ENCODE measurements at regions not wholly inside any gene's neighbourhood (a gene's known extent, or its start where the extent isn't known, plus 50 kb on each side); places are given as distances from the start of the nearest gene placed in this dataset.
"Not testable (repeated sequence)": the region's sequence is repeated elsewhere in the genome, so short reads cannot be mapped to it uniquely, and the experiment has no call there.

DNA sequence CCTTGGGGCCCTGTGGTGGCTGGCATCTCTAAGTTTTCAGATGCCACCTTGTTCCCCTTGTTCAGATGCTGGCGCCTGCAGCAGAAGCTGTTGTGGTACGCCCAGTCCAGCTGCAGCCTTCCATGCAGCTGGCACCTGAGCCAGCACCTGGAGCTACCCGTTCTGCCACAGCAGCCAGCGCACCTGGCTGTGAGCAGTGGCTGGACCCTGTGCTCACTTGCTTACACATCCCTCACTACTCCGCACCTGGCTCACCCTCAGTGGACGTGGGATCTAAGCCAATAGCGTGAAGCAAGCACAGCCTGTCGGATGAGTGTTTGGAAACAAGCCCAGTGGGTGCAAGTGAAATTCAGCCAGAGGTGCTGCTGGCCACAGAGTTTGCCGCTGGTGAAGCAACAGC is 607.5 kb upstream of the BCHE start:
- Histone ChIP-seq H3K9me3 (ENCODE audit: control insufficient read depth, low read length) (no peaks in the 10 kb centered on the region), H3K4me3 (ENCODE audit: low read length) (no peak overlapping the region), H3K36me3 (ENCODE audit: control insufficient read depth, insufficient read depth, low read length, severe bottlenecking) (no peaks in the 10 kb centered on the region), H3K9ac (ENCODE audit: low read length) (no peak overlapping the region), H3K4me1 (ENCODE audit: control insufficient read depth, insufficient read depth, low read length) (peaks cover 13% of the 10 kb centered on the region), H3K27me3 (replicated peaks; ENCODE audit: control insufficient read depth, insufficient read depth, low read length) (no peaks in the 10 kb centered on the region)
- DNase-seq (ENCODE audit: low read depth), result no peak

DNA sequence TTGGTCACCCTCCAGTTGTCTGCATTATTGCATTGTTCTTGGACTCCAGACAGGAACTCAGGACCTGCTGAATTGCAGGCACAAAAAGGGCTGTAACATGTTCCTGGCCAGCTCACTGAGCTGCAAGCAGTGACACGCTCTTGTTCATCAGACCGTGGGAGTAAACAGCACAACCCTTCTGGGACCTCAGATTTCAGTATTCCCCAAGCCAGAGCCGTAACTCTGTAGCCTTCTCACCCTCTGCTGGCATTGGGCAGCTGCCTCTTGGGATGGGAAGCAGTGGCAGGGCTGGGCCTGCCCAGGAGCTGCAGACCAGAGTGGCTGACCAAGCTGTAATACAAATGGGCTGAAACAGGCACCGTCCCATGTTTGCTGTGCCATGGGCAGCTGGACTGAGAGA is 607.1 kb upstream of the BCHE start:
- peaks cover 13% of the 10 kb centered on the region for H3K4me1 ChIP-seq (ENCODE audit: control insufficient read depth, insufficient read depth, low read length)
- no peak overlapping the region for H3K4me3 ChIP-seq (ENCODE audit: low read length)
- no peaks in the 10 kb centered on the region for H3K9me3 ChIP-seq (ENCODE audit: control insufficient read depth, low read length)
- no peak overlapping the region for H3K9ac ChIP-seq (ENCODE audit: low read length)
- H3K36me3 ChIP-seq (ENCODE audit: control insufficient read depth, insufficient read depth, low read length, severe bottlenecking), result no peaks in the 10 kb centered on the region
- no peak for DNase-seq (ENCODE audit: low read depth)
- H3K27me3 ChIP-seq (replicated peaks; ENCODE audit: control insufficient read depth, insufficient read depth, low read length), result no peaks in the 10 kb centered on the region

DNA sequence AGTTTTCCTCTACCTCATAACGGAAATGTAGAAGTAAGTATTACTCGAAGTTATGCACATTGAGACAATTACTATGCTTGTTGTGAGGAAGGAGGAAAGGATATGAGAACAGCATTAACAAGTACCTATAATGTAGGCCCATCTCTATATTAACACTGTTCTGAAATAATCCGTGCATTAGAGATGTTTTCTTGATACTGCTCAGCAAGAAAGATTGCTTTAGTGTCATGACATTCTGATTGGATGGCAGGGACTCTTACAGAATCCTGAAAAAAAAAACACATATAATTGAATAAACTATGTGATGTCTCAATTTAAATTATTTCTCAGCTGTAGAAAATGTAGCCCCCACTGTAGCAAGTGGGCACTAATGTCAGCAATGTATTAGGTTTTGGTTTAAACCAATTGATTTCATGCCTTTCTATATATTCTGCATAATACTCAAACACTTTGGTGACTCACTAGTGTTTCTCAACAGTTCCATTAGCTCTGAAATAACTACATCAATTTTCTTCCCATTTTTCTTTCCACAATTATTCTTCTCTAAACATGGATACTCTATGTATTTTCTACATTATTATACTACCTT is 598.3 kb upstream of the BCHE start:
- Histone ChIP-seq H3K9me3 (ENCODE audit: control insufficient read depth, low read length) (no peaks in the 10 kb centered on the region), H3K9ac (ENCODE audit: low read length) (no peak overlapping the region), H3K4me3 (ENCODE audit: low read length) (no peak overlapping the region), H3K27me3 (replicated peaks; ENCODE audit: control insufficient read depth, insufficient read depth, low read length) (no peaks in the 10 kb centered on the region), H3K36me3 (ENCODE audit: control insufficient read depth, insufficient read depth, low read length, severe bottlenecking) (no peaks in the 10 kb centered on the region), H3K4me1 (ENCODE audit: control insufficient read depth, insufficient read depth, low read length) (no peaks in the 10 kb centered on the region)
- no peak for DNase-seq (ENCODE audit: low read depth)

DNA sequence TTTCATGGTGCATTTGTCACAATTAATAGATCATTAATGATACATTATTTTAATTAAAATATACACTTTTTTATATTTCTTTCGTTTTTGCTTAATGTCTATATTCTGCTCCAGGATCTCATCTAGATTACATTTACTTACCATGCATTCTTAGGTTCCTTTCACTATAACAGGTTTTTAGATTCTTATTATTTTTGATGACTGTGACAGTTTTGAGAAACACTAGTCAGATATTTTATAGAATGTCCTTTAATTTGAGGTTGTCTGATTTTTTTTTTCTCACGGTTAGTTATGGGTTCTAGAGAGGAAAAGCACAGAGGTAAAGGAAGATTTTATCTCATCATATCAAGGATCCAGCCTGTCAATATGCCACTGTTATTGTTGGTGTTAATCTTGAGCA is 595.8 kb upstream of the BCHE start:
- no peak for DNase-seq (ENCODE audit: low read depth)
- H3K4me3 ChIP-seq (ENCODE audit: low read length), result no peak overlapping the region
- H3K27me3 ChIP-seq (replicated peaks; ENCODE audit: control insufficient read depth, insufficient read depth, low read length), result no peaks in the 10 kb centered on the region

DNA sequence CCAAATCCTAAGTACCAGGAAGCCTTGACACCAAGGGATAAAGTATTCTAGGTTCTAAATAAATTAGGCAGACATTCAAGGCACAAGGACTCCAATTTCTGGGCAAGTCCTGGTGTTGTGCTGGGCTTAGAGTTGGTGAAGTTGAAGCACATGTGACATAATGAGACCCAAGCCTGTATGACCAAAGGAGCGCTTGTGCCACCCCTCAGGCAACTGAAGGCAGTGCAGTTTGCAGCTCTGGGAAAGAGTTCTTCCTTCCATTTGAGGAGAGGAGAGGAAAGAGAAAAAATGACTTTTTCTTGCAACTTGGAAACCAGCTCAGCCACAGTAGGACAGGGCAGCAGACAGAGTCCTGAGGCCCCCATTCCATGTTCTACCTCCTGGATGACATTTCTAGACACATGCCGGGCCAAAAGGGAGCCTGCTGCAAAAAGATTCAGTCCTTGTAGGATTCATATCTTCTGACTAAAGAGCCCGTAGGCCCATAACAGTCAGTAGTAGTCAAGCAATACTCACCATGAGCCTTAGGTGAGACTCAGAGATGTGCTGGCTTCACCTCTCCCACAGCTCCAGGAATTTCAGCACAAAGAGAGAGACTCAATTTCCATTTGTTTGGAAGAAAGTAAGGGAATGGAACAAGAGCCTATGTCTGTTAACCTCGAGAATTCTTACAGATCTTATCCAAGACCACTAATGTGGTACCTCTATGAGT is 588.8 kb upstream of the BCHE start:
- no peak overlapping the region for H3K9ac ChIP-seq (ENCODE audit: low read length)
- no peaks in the 10 kb centered on the region for H3K36me3 ChIP-seq (ENCODE audit: control insufficient read depth, insufficient read depth, low read length, severe bottlenecking)
- H3K4me1 ChIP-seq (ENCODE audit: control insufficient read depth, insufficient read depth, low read length), result no peaks in the 10 kb centered on the region
- no peak overlapping the region for H3K4me3 ChIP-seq (ENCODE audit: low read length)
- H3K9me3 ChIP-seq (ENCODE audit: control insufficient read depth, low read length), result peaks cover 3% of the 10 kb centered on the region
- no peaks in the 10 kb centered on the region for H3K27me3 ChIP-seq (replicated peaks; ENCODE audit: control insufficient read depth, insufficient read depth, low read length)
- no peak for DNase-seq (ENCODE audit: low read depth)

More for the DNA sequence above, 595.8 kb upstream of the BCHE start:
- Histone ChIP-seq H3K9ac (ENCODE audit: low read length) (no peak overlapping the region), H3K9me3 (ENCODE audit: control insufficient read depth, low read length) (no peaks in the 10 kb centered on the region), H3K36me3 (ENCODE audit: control insufficient read depth, insufficient read depth, low read length, severe bottlenecking) (no peaks in the 10 kb centered on the region), H3K4me1 (ENCODE audit: control insufficient read depth, insufficient read depth, low read length) (no peaks in the 10 kb centered on the region)

DNA sequence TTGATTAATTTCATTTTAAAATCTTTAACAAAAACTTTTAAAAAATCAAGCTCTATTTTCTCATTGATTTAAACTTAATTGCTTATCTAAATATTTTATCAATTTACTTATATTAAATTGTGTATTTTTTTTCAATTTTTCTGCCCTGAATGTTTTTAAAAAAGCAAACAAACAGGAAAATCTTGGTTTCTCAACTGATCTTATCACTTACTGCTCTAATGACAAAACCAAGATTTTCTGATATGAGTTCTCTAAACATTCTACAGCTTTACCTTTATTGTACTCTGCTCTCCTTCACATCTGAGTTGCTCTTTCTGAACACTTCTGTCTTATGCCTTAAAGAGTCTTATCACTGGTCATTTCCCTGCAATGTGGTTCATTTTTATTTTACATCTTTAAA is 587.8 kb upstream of the BCHE start:
- no peak overlapping the region for H3K4me3 ChIP-seq (ENCODE audit: low read length)
- DNase-seq (ENCODE audit: low read depth), result no peak
- H3K36me3 ChIP-seq (ENCODE audit: control insufficient read depth, insufficient read depth, low read length, severe bottlenecking), result no peaks in the 10 kb centered on the region
- H3K27me3 ChIP-seq (replicated peaks; ENCODE audit: control insufficient read depth, insufficient read depth, low read length), result no peaks in the 10 kb centered on the region
- peaks cover 6% of the 10 kb centered on the region for H3K9me3 ChIP-seq (ENCODE audit: control insufficient read depth, low read length)
- no peak overlapping the region for H3K9ac ChIP-seq (ENCODE audit: low read length)
- no peaks in the 10 kb centered on the region for H3K4me1 ChIP-seq (ENCODE audit: control insufficient read depth, insufficient read depth, low read length)

DNA sequence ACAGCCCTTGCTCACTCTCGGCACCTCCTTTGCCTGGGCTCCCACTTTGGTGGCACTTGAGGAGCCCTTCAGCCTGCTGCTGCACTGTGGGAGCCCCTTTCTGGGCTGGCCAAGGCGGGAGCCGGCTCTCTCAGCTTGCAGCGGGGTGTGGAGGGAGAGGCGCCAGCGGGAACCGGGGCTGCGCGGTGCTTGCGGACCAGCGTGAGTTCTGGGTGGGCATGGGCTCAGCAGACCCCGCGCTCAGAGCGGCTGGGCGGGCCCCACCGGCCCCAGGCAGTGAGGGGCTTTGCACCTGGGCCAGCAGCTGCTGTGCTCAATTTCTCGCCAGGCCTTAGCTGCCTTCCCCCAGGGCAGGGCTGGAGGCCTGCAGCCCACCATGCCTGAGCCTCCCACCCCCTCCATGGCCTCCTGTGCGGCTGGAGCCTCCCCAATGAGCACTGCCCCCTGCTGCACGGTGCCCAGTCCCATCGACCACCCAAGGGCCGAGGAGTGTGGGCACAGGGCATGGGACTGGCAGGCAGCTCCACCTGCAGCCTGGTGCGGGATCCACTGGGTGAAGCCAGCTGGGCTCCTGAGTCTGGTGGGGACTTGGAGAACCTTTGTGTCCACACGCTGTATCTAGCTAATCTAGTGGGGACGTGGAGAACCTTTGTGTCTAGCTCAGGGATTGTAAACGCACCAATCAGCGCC is 586.7 kb upstream of the BCHE start:
- H3K4me1 ChIP-seq (ENCODE audit: control insufficient read depth, insufficient read depth, low read length); DNase-seq (ENCODE audit: low read depth); H3K27me3 ChIP-seq (replicated peaks; ENCODE audit: control insufficient read depth, insufficient read depth, low read length); H3K4me3 ChIP-seq (ENCODE audit: low read length); H3K9ac ChIP-seq (ENCODE audit: low read length); H3K9me3 ChIP-seq (ENCODE audit: control insufficient read depth, low read length); H3K36me3 ChIP-seq (ENCODE audit: control insufficient read depth, insufficient read depth, low read length, severe bottlenecking): not testable (repeated sequence)

DNA sequence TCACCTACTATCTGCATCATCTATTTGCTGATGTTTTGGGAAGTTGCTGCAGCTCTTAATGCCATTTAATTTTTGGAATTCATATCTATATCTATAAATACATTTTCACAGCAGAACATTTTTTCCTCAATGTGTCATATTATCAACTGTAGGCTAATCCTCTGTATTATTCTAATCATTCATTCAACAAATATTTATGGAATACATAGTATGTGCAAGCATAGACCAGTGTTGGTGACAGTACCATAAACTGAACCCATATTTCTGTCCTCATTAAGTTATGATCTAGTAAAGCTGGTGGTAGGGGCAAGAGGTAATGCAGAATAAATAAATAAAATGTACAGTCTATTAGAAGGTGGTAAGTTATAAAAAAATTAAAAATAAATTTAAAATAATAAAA is 585.3 kb upstream of the BCHE start:
- no peak for DNase-seq (ENCODE audit: low read depth)
- no peaks in the 10 kb centered on the region for H3K4me1 ChIP-seq (ENCODE audit: control insufficient read depth, insufficient read depth, low read length)
- peaks cover 9% of the 10 kb centered on the region for H3K9me3 ChIP-seq (ENCODE audit: control insufficient read depth, low read length)
- no peak overlapping the region for H3K9ac ChIP-seq (ENCODE audit: low read length)
- no peaks in the 10 kb centered on the region for H3K27me3 ChIP-seq (replicated peaks; ENCODE audit: control insufficient read depth, insufficient read depth, low read length)
- no peak overlapping the region for H3K4me3 ChIP-seq (ENCODE audit: low read length)
- H3K36me3 ChIP-seq (ENCODE audit: control insufficient read depth, insufficient read depth, low read length, severe bottlenecking), result no peaks in the 10 kb centered on the region

DNA sequence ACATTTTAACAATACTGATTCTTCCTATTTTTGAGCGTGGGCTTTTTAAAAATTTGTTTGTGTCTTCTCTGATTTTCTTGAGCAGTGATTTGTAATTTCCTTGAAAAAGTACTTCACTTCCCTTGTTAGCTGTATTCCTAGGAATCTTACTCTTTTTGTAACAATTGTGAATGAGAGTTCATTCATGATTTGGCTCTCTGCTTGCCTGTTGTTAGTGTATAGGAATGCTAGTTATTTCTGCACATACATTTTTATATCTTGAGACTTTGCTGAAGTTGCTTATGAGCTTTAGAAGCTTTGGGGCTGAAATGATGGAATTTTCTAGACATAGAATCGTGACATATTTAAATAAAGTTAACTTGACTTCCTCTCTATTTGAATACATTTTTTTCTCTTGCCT is 582.8 kb upstream of the BCHE start:
- Histone ChIP-seq H3K9ac (ENCODE audit: low read length) (no peak overlapping the region), H3K27me3 (replicated peaks; ENCODE audit: control insufficient read depth, insufficient read depth, low read length) (no peaks in the 10 kb centered on the region), H3K4me1 (ENCODE audit: control insufficient read depth, insufficient read depth, low read length) (no peaks in the 10 kb centered on the region), H3K4me3 (ENCODE audit: low read length) (no peak overlapping the region), H3K9me3 (ENCODE audit: control insufficient read depth, low read length) (peaks cover 6% of the 10 kb centered on the region), H3K36me3 (ENCODE audit: control insufficient read depth, insufficient read depth, low read length, severe bottlenecking) (no peaks in the 10 kb centered on the region)
- no peak for DNase-seq (ENCODE audit: low read depth)

DNA sequence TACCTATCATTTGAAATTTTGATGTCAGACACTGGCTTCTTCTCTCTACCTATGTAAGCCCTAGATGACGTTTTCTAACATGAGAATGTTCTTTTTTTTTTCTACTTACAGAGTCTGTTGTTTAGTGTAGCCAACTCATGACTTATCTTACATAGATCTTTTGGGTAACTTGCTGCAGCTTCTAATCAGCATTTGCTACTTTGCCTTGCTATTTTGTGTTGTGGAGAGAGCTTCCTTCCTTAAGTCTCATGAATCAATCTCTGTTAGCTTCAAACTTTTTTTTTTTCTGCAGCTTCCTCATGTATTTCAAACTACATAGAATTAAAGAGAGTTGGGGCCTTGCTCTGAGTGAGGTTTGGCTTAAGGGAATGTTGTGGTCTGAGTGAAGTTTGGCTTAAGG is 568.7 kb upstream of the BCHE start:
- H3K27me3 ChIP-seq (replicated peaks; ENCODE audit: control insufficient read depth, insufficient read depth, low read length), result no peaks in the 10 kb centered on the region
- no peaks in the 10 kb centered on the region for H3K4me1 ChIP-seq (ENCODE audit: control insufficient read depth, insufficient read depth, low read length)
- no peak for DNase-seq (ENCODE audit: low read depth)
- H3K36me3 ChIP-seq (ENCODE audit: control insufficient read depth, insufficient read depth, low read length, severe bottlenecking), result no peaks in the 10 kb centered on the region
- H3K4me3 ChIP-seq (ENCODE audit: low read length), result no peak overlapping the region
- no peak overlapping the region for H3K9ac ChIP-seq (ENCODE audit: low read length)
- H3K9me3 ChIP-seq (ENCODE audit: control insufficient read depth, low read length), result no peaks in the 10 kb centered on the region

DNA sequence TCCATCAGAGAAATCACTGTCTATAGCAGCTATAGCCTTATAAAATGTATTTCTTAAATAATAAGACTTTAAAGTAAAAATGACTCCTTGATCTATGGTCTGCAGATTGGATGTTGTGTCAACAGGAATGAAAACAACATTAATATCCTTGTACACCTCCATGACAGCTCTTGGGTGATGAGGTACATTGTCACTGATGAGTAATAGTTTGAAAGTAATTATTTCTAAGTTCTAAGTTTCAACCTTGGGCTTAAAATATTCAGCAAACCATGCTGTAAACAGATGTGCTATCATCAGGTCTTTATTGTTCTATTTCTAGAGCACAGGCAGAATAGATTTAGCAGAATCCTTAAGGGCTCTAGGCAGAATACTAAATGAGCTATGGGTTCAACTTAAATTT is 568.2 kb upstream of the BCHE start:
- Histone ChIP-seq H3K9me3 (ENCODE audit: control insufficient read depth, low read length) (no peaks in the 10 kb centered on the region), H3K27me3 (replicated peaks; ENCODE audit: control insufficient read depth, insufficient read depth, low read length) (no peaks in the 10 kb centered on the region), H3K4me1 (ENCODE audit: control insufficient read depth, insufficient read depth, low read length) (no peaks in the 10 kb centered on the region), H3K9ac (ENCODE audit: low read length) (no peak overlapping the region), H3K36me3 (ENCODE audit: control insufficient read depth, insufficient read depth, low read length, severe bottlenecking) (no peaks in the 10 kb centered on the region), H3K4me3 (ENCODE audit: low read length) (no peak overlapping the region)
- DNase-seq (ENCODE audit: low read depth), result no peak
